Body of pancreas (tissue), 4 donors: ENCODE measurements at regions not wholly inside any gene's neighbourhood (a gene's known extent, or its start where the extent isn't known, plus 50 kb on each side); places are given as distances from the start of the nearest gene placed in this dataset.

Experiments used
- CTCF ChIP-seq, 7 experiments: fragments of 450-650 bp in 4 of 7; fragments of 200-600 bp in 3 of 7; sonication (generic) in 3 of 7; IDR thresholded peaks; one replicate each; pipeline ENCODE4 v1.5.1; 2016 to 2019; ENCODE audit warnings: antibody characterized with exemption in 7 of 7
- POLR2A ChIP-seq, 3 donors: fragments of 450-650 bp; IDR thresholded peaks; one replicate each; pipeline ENCODE4 v1.6.1; 2016; ENCODE audit warnings: antibody characterized with exemption in 3 of 3, mild to moderate bottlenecking in 2 of 3

GRCh38 chr14:54191846-54192245 lies 205.0 kb upstream of the CDKN3 start:
- no peak for TF ChIP-seq CTCF (IDR thresholded peaks at IDR 0.05)
- TF ChIP-seq POLR2A (IDR thresholded peaks at IDR 0.05) = no peak
